HG03045 (cell line): ENCODE measurements at regions not wholly inside any gene's neighbourhood (a gene's known extent, or its start where the extent isn't known, plus 50 kb on each side); places are given as distances from the start of the nearest gene placed in this dataset.
A peak's percentile ranks its signal among the peaks of the same experiment; 100 is the strongest.

Source experiments
- ATAC-seq: cut with Tn5 transposase; IDR thresholded peaks from one replicate; pipeline ENCODE4 v1.9.1; 2021; ENCODE audit warnings: mild to moderate bottlenecking, moderate library complexity; ENCODE audit not compliant: unreplicated experiment

DNA sequence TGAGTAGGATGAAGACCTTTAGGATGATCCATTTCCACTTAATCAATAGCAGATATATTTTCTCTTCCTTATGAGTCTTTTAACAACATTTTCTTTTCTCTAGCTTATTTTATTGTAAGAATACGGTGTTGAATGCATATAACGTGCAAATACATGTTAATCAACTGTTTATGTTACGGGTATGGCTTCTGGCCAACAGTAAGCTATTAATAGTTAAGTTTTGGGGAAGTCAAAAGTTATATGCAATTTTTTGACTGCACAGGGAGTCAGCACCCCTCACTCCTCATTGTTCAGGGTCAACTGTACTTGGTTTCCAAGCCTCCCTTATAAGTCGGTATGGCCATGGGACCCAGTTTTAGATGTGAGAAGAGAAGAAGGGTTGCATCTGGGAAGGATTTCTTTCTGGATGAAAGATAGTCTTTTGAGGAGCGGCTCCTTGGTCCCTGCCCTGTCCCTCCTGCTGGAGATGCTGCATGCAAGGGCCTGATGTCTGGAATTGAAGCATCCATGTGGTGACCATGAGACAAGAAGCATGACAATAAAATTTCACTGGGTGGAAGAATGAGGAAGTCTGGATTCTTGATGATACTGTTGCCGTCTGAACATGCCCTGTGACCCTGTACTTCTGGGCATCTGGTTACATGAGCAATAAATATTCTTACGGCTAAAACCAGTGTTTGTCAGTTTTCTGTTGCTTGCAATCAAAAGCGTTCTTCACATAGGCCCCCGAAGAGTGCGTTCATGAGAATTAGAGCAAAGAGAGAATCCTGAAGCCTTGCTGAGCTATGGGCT is 194.7 kb upstream of the PMEPA1 start:
- ATAC-seq = no peak

DNA sequence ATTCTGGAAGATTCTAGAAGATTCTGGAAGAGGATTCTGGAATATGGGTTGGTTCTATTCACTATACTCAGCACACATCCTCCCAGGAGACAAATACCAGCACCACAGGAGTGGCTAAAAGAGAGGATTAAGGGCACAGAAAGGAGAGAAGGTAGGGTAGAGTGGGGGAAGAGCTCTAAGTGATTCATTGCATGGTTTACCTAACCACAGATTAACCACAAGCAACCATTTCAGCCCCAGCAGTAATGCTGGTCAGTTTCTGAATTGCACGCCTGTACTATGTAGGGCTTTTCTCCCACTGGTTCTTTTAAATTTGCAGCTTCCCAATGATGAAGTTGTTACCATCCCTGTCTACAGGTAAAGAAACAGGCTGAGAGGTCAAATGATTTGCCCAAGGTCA is 192.7 kb upstream of the PMEPA1 start:
- ATAC-seq = peak; percentile 69

GRCh38 chr20:57901526-57901925 is 191.7 kb upstream of the PMEPA1 start:
- ATAC-seq = no peak

DNA sequence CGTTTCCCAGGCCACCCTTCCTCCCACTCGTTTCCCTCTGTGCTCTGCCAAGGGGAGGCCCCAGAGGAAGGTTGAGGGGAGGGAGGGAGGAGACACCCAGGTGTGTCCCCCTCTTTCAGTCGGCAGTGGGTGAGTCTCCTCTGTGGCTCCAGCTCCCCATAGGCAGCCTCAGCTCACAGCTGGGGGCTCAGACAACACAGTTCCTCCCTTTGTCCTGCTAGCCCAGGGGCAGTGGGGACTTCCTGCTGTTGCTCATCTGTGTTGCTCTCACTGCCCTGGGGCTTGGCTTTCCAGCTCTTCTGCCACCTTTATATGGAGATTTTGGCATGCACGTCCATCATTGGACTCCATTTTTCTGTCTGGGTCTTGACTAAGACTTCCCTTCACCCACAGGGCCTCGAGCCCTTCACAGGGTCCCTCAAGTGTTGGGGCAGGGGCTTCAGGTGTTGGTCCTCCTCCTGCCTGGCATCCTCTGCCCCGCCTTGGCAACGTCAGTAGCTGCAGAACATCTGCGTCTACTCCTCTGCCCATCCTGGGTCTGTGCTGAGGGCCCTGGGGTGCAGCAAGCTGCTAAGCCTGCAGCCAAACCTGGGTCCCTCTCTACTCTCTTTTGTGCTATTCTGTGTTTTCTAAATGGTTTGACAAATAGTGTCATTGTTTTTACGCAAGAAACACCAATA is 190.6 kb upstream of the PMEPA1 start:
- no peak for ATAC-seq

- ATAC-seq = no peak
Measured at GRCh38 chr20:57899554-57899953, 189.7 kb upstream of the PMEPA1 start.

- ATAC-seq = no peak
Measured at GRCh38 chr20:57898332-57898731, 188.5 kb upstream of the PMEPA1 start.

- ATAC-seq = no peak
Measured at GRCh38 chr20:57897891-57898290, 188.1 kb upstream of the PMEPA1 start.

GRCh38 chr20:57897156-57897874 is 187.5 kb upstream of the PMEPA1 start:
- no peak for ATAC-seq

GRCh38 chr20:57896563-57896962 is 186.7 kb upstream of the PMEPA1 start:
- ATAC-seq = no peak

DNA sequence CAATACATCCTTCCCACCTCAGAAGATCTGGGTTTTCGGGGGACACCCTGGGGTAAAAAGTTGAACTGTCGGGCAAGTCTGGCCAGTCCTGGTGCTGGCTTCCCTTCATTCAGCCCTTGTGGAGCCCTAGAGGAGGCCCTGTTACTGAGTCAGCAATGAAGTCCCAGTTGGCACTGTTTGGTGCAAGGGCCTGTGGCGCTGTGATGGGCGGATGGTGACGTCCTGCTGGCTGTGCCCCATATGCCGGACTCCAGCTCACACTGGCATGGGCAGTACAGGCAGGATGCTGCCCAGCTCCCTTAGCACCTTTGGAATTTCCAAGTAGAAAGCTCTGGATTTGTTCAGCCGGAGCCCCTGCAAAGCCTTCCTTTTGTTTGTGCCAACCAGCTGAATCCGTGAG is 186.2 kb upstream of the PMEPA1 start:
- ATAC-seq = no peak

GRCh38 chr20:57895161-57895855 is 185.5 kb upstream of the PMEPA1 start:
- ATAC-seq = no peak

GRCh38 chr20:57894522-57894921 is 184.7 kb upstream of the PMEPA1 start:
- ATAC-seq = no peak

DNA sequence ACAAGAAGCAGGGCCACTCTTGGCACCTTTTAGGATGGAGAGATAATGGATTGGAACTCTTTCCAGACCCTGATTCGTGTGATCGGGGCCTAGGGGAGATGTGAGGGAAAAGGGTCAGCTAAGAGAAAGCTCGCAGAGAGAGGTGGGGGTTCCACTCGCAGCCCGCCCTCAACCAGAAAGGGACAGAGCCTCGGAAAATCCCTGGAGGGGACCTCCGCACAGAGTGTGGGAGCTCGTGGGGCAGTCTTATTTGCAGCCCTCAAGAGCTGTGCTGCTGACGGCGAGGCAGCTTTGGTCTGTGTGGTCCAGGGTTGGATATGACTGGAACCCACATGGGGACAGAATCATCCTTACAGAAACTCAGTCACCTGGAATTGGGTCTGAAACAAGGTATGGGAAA is 184.3 kb upstream of the PMEPA1 start:
- no peak for ATAC-seq

DNA sequence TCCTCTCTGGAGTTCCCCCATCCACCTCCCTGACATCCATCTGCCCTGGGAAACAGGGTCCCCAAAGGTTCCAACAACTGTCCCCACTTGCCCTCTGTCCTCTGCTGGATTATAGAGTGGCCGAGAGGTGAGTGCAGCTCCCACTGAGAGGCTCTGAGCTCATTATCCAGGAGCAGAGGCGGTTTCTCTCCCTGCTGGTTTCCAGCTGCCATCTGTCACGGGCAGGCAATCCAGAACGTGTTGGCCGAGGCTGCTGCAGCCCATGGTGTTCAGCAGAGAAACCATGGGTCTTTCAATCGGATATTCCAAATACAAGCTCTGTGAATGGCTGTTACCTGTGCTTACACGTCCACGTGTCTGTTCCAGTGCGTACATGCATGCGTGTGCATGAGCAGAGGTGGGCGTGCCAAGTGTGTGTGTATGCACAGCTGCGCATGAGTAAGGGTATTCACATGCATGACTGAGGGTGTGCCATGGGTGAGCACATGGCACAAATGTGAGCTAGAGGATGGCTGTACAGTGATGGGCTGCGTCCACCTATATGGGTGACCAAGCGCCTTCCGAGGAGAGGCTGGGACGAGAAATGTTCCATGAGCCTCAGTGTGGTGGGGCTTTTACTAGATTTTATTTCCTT is 183.7 kb upstream of the PMEPA1 start:
- no peak for ATAC-seq

DNA sequence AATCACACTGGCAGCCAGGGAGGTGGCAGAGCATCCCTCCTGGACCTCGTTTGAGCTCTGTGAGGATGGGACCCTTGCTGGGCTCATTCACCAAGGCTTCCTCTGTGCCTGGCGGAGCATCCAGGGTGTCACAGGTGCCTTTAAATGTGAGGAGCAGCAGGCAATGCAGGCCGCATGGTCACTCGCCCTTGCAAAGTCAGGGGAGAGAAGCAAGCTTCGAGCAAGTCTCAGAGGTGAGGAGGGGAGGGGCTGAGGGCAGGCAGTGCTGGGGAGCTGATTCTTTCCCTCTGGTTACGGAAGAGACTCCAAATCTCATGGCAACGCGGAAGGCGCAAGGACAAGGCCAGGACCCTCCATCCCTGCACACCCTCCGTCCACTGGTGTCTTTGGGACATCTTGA is 182.7 kb upstream of the PMEPA1 start:
- ATAC-seq = no peak

DNA sequence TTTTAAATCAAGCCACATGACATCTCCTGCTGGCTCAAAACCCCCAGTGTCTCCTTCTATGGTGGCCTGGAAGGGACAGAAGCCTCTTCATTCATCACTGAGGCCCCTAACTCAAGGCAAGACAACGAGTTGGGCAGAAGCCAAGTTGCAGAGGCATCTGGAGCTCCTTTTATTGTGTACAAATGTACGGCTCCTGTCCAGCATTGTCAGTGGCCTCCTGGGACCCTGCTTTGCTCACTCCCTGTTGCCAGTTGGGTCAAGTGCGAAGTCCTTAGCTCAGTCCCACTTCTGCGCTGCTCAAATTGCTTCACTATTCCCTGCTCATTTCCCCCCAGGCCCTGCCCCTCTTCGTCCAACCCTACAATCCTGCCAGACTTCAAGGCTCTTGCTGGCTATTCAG is 181.2 kb upstream of the PMEPA1 start:
- ATAC-seq = no peak

GRCh38 chr20:57890202-57890800 is 180.5 kb upstream of the PMEPA1 start:
- ATAC-seq = no peak

DNA sequence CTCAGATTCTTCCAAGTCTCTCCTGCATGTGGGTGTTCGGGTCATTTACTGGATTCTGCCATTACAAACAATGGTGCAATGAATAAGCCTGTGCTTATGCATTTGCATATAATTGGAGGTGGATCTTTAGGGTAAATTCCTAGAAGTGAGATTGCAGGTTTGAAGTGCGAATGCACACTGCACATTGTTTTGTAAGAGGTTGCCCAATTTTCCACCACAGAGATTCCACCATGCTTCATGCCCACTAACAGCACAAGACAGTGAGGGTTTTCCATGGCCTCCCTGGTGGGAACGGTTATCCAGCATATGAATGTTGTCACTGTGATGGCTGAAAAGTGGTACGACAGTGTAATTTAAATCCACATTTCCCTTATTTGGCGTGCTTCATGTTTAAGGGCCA is 178.8 kb upstream of the PMEPA1 start:
- ATAC-seq = no peak

- ATAC-seq = no peak
Measured at GRCh38 chr20:57884956-57885355, 175.1 kb upstream of the PMEPA1 start.

DNA sequence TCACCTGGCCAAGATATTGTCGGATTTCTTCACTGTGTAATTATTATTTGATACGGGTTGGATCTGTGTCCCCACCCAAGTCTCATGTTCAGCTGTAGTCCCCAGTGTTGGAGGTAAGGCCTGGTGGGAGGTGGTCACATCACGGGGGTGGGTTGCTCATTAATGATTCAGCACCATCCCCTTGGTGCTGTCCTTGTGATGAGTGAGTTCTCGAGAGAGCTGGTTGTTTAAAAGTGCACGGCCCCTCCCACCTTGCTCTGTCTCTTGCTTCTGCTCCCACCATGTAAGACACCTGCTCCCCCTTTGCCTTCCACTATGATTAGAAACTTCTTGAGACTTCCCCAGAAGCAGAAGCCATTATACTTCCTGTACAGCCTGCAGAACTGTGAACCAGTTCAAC is 173.9 kb upstream of the PMEPA1 start:
- no peak for ATAC-seq
